GM21786 (cell line): ENCODE measurements at regions not wholly inside any gene's neighbourhood (a gene's known extent, or its start where the extent isn't known, plus 50 kb on each side); places are given as distances from the start of the nearest gene placed in this dataset.

Source experiments
- ATAC-seq: cut with Tn5 transposase; IDR thresholded peaks from one replicate; pipeline ENCODE4 v1.9.1; 2021; ENCODE audit not compliant: unreplicated experiment

DNA sequence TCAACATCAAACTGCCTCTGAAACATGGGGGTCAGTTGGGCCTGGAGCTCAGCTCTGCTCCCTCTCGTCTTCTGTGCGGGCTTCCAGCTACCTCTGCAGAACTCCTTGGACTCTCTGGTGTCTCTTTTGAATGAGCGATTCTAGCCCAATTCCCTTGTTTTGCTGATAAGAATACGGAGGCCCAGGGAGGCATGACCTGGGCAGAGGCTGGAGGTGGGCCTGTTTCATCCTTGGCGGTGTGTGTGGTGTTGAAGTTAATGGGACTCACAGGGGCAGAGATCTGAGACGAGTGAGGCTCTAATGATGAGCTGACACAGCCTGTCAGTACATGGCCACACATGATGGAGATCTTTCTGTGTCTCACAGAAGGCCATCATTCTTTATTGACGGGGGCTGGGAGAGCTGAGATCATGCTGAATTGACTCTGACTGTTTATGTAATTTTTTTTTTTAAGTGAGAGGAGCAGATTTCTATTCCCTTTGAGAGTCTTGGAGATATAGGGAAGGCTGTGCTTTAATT is 134.5 kb downstream of the URB2 start:
- ATAC-seq: no peak

DNA sequence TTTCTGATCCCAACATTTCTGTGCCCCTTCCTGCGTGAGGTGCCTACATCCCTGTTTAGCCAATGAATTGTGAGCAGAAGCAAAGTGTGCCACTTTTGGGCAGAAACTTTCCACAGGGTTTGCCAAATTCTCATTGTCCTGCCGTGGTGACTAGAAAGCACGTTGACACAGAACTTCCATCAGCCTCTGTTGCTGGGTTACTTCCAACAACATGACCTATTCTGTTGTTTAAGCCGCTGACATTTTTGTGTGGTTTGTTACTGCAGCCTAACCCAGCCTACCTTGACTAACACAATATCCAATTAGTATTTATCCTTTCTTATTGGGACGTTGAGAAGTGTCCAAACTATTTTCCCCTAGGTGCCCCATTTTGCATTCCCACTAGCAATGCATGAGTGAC is 136.8 kb downstream of the URB2 start:
- ATAC-seq: no peak

DNA sequence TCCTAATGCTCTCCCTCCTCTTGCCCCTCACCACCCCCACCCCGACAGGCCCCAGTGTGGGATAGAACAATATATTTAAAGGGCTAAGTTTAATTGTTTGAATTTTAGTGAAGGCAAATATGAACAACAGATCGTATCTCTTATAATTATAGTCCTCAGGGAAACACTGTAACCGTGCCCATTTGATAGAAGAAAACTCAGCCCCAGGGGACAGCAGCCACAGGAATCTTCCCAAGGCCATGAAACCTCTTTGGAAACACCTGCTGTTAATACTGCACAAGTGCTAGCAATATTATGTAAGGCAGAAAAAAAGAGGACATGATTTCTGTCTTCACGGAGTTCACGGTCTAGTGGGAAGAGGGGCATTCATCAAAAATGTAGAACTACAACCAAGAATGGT is 142.2 kb downstream of the URB2 start:
- no peak for ATAC-seq

DNA sequence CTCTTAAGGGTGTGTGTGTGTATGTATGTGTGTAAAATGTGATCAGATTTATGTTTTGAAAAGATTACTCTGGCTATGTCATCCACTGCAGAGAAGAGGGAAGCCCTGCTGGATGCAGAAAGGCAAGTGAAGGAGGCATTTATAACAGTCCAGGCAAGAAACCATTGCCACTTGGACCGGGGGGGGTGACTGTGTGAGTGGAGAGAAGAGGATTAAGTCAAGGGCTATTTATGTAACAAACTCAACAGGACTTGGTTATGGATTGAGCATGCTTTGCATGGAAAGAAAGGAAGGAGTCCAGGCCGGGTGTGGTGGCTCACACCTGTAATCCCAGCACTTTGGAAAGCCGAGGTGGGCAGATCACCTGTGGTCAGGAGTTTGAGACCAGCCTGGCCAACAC is 143.0 kb downstream of the URB2 start:
- no peak for ATAC-seq

DNA sequence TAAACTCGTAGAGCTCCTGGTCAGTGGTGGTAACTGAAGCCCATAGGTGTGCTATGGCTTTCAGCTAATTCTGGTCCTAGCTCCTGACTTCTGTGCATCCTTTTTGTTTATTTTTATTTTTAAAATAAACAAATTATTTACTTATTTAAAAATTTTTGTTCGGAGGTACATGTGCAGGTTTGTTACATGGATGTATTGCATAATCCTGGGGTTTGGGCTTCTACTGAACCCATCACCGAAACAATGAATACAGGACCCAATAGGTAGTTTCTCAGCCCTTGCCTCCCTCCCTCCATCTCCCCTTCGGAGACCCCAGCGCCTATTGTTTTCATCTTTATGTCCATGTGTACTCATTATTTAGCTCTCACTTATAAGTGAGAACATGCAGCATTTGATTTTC is 143.8 kb downstream of the URB2 start:
- ATAC-seq: no peak

DNA sequence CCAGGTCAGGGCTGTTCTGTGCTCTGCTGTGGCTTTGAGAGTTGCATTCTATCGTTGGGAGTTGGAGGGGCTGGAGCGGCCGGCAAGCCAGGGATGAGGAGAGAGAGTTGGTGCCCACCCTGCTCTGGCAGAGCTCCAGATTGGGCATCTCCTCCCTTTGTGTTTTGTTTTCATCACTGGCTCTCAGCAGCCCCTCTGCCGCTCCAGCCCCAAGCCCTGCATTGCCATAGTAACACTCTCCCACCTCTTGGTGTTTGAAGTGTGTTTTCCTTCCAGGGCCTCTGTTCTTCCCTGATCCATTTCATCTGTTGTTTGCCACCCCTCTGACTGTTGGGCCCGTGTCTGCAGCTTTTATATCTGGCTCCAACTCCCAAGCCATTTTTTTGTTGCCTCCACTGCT is 152.7 kb downstream of the URB2 start:
- no peak for ATAC-seq

DNA sequence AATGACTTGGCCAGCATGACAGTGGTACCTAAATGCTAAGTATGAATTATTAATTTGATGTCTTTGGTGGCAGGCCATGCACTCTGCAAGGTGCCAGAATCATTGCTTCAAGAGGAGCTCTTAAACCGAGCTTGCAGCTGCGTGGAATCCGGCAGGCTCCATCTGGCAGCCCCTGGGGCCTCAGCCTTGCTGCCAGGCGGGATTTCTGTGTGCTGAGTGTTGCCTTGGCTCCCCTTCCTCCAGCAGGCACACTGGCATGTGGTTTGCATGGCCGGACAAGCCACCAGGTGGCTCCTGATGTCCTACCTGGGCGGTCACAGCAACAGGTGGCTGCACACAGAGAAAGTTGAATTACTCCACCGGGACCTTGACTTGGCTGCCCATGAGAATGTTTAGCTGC is 155.4 kb downstream of the URB2 start:
- ATAC-seq: no peak

DNA sequence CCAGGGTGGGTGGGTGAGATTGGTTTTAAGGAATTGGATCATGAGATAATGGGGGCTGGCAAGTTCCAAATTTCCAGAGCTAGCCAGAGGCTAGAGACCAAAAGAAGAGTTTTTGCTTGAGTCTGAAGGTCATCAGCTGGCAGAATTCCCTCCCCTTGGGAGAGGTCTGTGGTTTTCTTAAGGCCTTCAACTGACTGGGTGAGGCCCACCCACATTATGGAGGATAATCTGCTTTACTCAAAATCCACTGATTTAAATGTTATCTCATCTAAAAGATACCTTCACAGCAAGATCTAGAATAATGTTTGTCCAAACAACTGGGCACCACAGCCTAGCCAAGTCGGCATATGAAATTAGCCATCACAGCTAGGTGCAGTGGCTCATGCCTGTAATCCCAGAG is 156.4 kb downstream of the URB2 start:
- no peak for ATAC-seq

DNA sequence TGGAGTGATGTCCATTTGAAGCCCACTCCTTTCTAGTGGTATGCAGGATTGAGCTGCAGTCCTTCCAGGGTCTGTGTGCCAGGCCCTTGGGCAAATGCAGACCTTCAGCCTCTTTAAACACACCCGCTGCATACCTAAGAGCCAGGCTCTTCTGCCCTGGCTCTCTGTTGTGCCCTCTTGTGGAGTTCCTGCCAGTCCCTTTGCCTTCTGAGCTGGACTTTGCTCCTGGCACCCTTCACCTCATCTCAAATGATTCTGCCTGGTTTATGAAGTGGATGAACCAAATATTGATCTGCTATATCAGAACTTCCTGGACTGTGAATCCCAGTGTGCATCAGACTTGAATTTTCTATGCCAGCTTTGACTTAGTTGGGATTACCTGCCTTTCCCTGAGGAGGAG is 158.8 kb downstream of the URB2 start:
- no peak for ATAC-seq

DNA sequence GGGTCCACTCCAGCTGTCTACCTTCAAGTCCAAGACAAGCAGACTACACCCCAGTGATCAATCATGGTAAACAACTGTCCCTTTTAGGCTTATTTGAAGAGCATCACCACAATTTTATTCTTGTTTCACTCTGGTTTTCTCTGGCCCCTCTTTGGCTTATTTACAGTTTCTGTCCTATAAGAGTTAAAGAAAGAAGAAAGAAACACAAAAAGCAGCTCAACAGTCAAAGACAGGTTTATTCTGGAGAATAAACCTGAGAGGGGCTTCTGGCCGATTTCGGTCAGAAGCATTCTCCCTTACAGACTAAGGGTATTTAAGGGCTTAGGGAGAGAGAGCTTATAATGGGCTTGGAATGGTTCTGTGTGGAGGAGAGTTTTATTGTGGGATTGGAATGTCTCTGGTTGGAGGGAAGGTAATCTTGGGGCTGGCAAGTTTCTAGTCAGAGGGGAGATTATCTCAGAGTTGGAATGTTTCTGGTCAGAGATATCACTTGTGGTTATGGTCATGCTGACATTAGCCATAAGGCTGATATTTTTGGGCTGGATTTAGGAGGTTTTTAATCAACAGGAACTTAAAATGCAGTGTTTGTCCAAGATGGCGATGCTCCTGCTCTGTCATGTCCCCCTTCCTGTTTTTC is 161.0 kb downstream of the URB2 start:
- ATAC-seq: no peak

DNA sequence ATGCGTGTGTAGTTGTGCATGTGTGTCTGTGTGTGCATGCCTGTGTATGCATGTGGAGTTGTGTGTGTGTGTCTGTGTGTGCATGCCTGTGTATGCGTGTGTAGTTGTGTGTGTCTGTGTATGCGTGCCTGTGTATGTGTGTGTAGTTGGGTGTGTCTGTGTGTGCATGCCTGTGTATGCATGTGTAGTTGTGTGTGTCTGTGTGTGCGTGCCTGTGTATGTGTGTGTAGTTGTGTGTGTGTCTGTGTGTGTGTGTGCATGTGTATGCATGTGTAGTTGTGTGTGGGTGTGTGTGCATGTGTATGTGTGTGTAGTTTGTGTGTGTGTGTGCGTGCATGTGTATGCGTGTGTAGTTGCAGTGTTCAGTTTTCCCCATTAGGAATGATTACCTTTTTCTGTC is 162.0 kb downstream of the URB2 start:
- ATAC-seq: no peak

DNA sequence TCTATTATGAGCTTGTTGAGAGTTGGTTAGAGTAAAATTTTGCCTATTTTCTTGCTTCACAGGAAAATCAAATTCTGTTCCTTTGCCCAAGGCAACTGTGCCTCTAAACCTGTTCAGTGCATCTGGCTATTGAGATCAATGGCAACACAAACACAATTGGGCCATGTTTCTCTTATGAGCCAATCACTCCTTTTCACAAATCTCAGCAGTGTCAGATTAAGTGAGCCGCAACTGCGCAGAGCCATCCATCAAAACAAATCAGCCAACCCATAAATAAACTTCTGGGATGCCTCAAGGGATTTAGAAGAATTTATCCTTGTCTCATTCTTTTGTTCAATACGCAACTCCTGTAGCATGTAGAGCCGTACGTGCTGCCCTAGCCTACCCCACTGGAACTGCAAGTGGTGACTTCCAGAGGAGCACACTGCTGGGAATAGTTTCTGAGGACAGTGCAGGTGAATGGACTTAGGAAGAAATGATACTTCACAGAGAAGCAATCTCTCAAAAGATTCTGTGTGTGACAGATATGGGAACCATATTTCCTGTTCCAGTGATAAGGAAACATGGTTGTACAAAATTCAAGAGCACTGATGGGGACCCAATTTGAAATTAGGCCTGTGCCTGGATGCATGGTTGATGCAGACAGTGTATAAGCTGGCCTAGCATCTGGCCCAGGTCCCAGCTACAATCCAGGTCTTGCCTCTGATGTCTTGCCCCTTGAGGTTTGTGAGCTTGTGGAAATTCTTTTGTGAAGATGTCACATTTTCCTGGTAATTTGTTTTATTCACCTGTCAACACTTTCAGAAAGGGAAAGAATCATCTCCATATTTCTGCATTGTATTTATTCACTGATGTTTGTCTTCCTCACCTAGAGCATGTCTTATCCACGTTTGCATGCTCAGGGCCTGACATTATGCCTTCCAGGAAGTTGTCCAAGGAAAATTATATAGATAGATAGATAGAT is 166.2 kb downstream of the URB2 start:
- ATAC-seq: no peak

DNA sequence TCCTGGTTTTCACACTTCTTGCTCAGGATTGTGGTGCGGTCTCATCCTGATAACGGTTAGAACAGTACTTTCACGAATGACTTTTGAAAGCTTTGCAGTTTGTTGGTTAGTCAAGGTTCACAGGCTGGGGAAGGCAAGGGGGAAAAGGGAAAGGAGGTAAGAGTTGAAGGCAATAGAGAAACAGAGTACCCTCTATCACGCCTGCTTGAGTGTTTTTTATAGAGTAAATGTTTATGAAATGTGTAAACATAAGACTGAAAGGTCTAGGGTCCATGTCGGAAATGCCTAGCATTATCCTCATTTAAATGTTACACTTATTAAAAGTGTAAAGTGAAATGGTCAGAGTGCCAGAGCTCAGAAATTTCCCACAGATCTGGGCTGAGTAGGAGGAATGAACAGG is 167.4 kb downstream of the URB2 start:
- no peak for ATAC-seq

DNA sequence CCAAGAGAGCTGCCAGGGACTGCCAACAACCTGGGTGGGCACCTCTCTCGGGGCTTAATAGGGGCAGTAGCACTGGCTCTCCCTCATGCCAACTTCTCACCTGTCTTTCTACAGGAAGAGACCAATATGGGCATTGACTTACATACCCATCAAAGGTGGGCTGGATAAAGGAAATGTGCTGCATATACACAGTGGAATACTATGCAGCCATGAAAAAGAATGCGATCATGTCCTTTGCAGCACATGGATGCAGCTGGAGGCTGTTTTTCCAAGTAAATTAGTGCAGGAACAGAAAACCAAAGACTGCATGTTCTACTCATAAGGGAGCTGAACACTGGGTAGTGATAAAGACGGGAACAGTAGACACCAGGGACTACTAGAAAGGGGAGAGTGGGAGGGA is 172.5 kb downstream of the URB2 start:
- no peak for ATAC-seq

DNA sequence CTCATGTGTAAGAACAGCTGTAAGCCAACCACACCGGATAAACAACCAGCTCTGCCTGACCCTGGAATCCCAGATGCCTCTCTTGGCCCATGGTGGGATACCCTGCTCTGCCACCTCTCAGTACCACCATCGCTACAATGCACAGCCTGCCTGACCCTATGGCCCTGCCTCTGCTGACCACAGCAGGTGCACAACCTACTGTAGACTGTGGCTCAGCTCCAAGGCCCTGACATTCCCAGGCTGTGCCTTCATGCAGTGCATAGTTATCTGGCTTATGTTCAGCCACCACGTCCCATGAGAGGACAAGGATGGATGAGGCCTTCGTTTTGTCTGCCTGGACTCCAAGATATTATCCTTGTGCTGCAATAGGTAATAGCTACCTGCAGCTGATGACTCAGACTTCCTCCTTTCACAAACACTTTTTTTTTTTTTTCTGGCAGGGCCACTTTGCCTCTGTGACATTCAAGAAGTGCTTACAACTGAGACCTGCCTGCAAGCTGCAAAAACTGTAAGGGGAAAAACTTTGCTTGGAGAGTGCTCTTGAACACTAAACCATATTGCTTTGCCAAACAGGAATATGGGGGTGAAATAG is 177.7 kb downstream of the URB2 start:
- ATAC-seq: no peak

DNA sequence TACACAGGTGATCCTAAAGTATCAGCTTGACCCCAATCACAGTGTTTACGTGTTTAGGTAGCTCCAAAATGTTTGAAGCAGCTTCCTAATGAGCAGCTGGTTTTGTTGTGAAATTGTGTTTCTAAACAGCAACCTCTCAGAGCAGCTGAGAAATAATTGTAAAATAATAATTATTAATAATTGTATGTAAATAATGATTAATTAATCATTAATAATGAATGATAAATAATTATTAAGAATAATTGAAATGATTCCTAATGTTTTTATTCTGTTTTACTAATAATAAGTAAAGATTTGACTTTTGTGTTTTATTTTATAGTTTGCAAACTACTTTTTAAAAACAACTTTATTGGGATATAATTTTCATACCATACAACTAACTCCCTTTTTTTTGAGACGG is 182.2 kb downstream of the URB2 start:
- no peak for ATAC-seq

DNA sequence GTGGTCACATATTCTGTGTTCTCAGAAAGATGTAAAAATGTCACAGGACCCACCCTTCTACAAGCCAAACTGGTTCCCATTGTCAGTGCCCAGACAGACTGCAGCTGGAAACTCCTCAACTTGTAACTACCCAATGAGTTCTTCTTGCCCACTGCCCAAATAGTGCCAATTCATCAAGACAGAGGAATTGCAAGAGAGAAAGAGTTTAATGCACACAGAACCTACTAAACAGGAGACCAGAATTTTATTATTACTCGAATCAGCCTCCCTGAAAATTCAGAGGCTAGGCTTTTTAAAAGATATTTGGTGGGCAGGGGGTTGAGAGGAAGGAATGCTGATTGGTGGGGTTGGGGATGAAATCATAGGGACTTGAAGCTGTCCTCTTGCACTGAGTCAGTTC is 184.1 kb downstream of the URB2 start:
- no peak for ATAC-seq

DNA sequence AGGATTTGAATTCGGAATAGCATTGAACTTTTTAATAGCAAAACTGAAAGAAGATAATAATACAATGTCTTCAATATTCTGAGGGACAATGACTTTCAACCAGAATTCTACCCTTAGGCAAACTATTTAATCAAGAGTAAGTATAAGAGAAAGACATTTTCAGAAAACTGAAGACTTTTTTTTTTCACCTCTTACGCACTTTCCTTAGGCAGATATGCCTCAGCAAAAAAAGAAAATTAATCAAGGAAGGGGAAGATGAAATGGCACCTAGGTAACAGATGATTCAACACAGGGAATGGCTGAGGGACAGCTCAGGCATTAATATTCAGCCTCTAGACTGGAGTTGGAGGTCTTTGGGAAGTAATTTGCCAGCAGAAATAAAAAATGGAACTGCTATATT is 184.9 kb downstream of the URB2 start:
- no peak for ATAC-seq

DNA sequence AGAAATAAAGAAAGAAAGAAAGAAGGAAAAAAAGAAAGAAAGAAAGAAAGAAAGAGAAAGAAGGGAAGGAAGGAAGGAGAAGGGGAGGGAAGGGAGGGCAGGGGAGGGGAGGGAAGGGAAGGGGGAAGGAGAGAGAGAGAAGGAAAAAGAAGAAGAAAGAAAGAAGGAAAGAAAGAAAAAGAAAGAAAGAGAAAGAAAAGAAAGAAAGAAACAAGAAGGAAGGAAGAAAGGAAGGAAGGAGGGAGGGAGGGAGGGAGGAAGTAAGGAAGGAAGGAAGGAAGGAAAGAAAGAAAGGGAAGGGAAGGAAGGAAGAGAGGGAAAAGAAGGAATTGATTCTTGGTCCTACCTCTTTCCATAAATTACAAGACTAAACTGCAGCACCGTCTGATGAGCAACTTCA is 186.1 kb downstream of the URB2 start:
- no peak for ATAC-seq

DNA sequence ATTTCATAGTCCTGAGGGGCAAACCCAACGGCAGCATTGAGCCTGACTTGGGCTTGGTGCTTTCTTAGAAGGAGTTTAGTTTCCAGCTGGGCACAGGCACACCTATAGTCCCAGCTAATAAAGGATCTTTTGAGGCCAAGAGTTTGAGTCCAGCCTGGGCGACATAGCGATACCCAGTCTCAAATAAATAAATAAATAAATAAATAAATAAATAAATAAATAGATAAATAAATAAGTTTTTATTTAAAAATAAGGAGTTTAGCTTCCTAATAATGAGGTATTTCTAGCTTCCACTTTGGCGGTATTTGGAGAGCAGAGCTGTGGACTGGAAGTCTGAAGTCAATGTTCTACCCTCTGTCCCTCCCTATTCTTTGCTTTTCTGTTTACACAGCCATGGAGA is 186.6 kb downstream of the URB2 start:
- ATAC-seq: no peak

DNA sequence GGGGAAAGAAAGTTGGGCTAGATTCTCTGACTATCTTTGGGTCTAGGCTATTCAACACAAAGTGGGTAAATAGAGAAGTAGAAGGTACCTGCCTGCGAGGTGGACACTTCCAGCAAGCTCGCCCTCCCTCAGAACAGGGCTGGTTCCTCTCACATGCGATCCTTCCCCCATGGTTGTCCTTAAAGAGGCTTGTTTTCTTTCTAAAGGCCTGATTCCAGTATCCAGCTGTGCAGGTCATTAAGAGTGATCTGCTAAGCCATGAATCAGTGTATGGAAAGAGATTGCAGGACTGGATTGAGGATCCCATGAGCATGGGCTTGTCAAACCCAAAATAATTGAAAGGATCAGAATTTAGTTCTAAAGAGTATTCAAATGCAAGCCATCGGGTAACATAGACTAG is 189.0 kb downstream of the URB2 start:
- ATAC-seq: no peak

DNA sequence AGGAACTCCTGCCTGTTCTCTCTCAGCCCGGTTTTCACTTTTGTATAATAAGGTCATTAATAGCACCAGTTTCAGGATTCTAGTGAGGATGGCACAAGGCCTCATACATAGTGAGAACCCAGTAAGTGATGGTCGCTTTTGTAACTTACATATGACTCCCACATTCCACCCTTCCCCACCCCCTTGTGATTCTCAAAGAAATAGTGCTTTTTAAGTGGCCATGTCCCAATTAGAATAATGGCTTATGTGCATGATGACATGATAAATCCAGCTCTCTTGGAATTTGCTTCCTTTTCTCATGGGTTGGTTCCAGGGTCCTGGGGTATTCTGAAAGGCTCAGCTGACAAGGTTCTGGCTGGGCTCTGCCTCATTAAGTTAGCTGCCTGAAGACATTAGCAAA is 189.9 kb downstream of the URB2 start:
- no peak for ATAC-seq
